PC-9 (cell line): ENCODE measurements at regions not wholly inside any gene's neighbourhood (a gene's known extent, or its start where the extent isn't known, plus 50 kb on each side); places are given as distances from the start of the nearest gene placed in this dataset.

ENCODE experiments used
- EZH2 ChIP-seq: fragments of 200-600 bp; sonication (generic); IDR thresholded peaks from 2 replicates; pipeline ENCODE4 v1.8.0; 2017; ENCODE audit warnings: antibody characterized with exemption, low read depth
- TF ChIP-seq, protein P1 (sequence below): fragments of 200-600 bp; sonication (generic); conservative IDR thresholded peaks from 2 replicates; pipeline ENCODE4 v1.6.1; 2017; ENCODE audit warnings: mixed run types, antibody characterized with exemption, mild to moderate bottlenecking, moderate library complexity

DNA sequence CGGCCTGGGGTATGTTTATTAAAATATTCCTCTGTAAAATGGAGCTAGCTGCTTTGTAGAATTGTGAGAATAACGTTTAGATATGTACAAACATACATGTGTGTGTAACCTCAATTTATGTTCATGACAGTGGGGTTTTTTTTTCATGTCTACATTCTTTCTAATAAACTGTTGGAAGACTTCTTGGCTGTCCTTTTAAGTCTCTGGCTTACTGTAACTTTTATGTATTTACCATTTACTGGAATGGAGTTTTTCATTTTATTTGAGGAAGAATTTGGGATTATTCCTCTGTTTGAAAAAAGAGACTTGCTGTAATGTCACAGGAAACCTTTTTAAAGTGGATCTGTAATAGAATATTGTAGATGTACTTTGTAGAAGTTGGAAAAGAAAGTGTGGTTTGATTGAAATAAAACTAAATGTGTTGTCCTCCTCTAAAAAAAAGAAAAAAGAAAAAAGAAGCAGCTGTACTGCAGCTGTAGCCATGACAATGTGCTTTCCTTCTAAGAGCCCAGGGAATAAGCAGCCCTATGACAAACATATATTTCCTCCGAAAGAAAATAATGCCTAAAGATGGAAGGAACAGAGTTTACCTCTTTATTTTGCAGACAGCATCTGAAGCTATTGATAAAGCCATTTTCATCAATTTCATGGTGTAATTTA, 71.2 kb upstream of the FREM1 start:
- TF ChIP-seq, protein P1, sequence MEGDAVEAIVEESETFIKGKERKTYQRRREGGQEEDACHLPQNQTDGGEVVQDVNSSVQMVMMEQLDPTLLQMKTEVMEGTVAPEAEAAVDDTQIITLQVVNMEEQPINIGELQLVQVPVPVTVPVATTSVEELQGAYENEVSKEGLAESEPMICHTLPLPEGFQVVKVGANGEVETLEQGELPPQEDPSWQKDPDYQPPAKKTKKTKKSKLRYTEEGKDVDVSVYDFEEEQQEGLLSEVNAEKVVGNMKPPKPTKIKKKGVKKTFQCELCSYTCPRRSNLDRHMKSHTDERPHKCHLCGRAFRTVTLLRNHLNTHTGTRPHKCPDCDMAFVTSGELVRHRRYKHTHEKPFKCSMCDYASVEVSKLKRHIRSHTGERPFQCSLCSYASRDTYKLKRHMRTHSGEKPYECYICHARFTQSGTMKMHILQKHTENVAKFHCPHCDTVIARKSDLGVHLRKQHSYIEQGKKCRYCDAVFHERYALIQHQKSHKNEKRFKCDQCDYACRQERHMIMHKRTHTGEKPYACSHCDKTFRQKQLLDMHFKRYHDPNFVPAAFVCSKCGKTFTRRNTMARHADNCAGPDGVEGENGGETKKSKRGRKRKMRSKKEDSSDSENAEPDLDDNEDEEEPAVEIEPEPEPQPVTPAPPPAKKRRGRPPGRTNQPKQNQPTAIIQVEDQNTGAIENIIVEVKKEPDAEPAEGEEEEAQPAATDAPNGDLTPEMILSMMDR: no peak
- no peak for TF ChIP-seq EZH2
